ENCODE measurements at regions not wholly inside any gene's neighbourhood (a gene's known extent, or its start where the extent isn't known, plus 50 kb on each side); places are given as distances from the start of the nearest gene placed in this dataset.

DNA sequence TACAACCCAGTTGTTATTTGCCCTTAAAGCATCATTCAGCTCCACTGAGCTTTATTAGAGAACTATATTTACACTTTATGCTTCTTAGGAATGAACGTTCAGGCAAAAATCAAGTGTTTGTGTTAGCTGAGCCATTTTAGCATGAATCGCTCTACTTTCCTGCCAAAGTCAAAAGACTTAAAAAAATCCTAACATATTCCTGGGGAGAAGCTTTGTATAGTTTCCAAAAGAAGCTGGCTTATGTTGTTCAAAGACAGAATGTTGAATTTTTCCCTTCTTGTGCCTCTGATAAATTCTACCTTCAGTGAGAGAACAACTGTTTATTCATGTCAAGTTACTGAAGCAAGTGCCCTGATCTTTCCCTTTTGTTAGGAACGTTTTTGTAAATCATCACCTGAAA is 771.5 kb upstream of the HS3ST1 start:
- ChIA-PET POLR2A (ENCODE audit: unreplicated experiment) (no interaction called here), CTCF (no interaction called here)
- Histone ChIP-seq H3K4me1 (ENCODE audit: control insufficient read depth, insufficient read depth, low read length) (no peaks in the 10 kb centered on the region), H3K4me2 (ENCODE audit: low read depth, low read length) (no peak overlapping the region), H3K36me3 (ENCODE audit: control insufficient read depth, insufficient read depth, low read length) (no peaks in the 10 kb centered on the region), H3K9ac (ENCODE audit: low read depth, low read length) (no peak overlapping the region), H2AK9ac (replicated peaks; ENCODE audit: low read depth, low read length, poor library complexity) (no peak overlapping the region), H3K9me3 (ENCODE audit: control insufficient read depth, insufficient read depth, low read length) (peaks cover 8% of the 10 kb centered on the region), H3K79me1 (ENCODE audit: low read depth in 1 of 2, low read length in 2 of 2) (no peaks in the 10 kb centered on the region), H4K20me1 (ENCODE audit: insufficient read depth, low read length) (no peaks in the 10 kb centered on the region), H2AK5ac (ENCODE audit: low read depth, low read length) (no peak overlapping the region), H3K27me3 (ENCODE audit: control insufficient read depth, insufficient read depth, low read length) (no peaks in the 10 kb centered on the region), H3K4ac (ENCODE audit: low read depth, low read length) (no peak overlapping the region), H3K4me3 (ENCODE audit: insufficient read depth, low read depth, low read length) (no peak overlapping the region), H2BK20ac (ENCODE audit: low read depth, low read length) (no peak overlapping the region), H2BK15ac (ENCODE audit: low read depth, low read length) (no peak overlapping the region), H2AFZ (replicated peaks; ENCODE audit: low read length, poor library complexity) (no peak overlapping the region), H4K91ac (ENCODE audit: insufficient read depth, low read depth, low read length) (no peak overlapping the region), H3K56ac (ENCODE audit: extremely low read depth, insufficient read depth, low read length) (no peak overlapping the region), H3K18ac (ENCODE audit: low read depth, low read length) (no peak overlapping the region), H4K5ac (ENCODE audit: low read depth, low read length) (no peak overlapping the region), H3K14ac (replicated peaks; ENCODE audit: low read depth, low read length) (no peak overlapping the region), H2BK120ac (ENCODE audit: low read depth, low read length) (no peak overlapping the region), H3K9me1 (ENCODE audit: insufficient read depth, low read length) (no peaks in the 10 kb centered on the region), H3K23ac (ENCODE audit: low read depth, low read length) (no peak overlapping the region), H2BK5ac (ENCODE audit: low read depth, low read length, poor library complexity, severe bottlenecking) (no peak overlapping the region), H4K8ac (ENCODE audit: low read depth in 2 of 2, low read length in 2 of 2) (no peak overlapping the region), H3K27ac (ENCODE audit: insufficient read depth, low read length) (no peak overlapping the region)
- no CpG with 5 or more reads among the region's 3 CpGs for WGBS, 2 experiments (ENCODE audit: extremely low coverage in 2 of 2, insufficient read length in 1 of 2)
- dilution Hi-C loops (cut with HindIII; ENCODE audit: low sequenced_read_pairs, unreplicated experiment) = no loop called here
- DNase-seq (no peak), ATAC-seq (ENCODE audit: low read depth) (no peak)
- intact Hi-C loops (cut with micrococcal nuclease) = no loop called here
- TF ChIP-seq MXI1 (IDR thresholded peaks at IDR 0.05; ENCODE audit: borderline replicate concordance, low read depth, low read length) (no peak), CEBPB (IDR thresholded peaks at IDR 0.05; ENCODE audit: low read depth, low read length) (no peak), BHLHE40 (IDR thresholded peaks at IDR 0.05; ENCODE audit: low read depth, low read length) (no peak), POLR2A (IDR thresholded peaks at IDR 0.05; ENCODE audit: low read depth, low read length) (no peak), SMC3 (IDR thresholded peaks at IDR 0.05; ENCODE audit: low read depth, low read length) (no peak), RFX5 (IDR thresholded peaks at IDR 0.05; ENCODE audit: low read depth, low read length) (no peak), RCOR1 (IDR thresholded peaks at IDR 0.05; ENCODE audit: insufficient replicate concordance, low read length) (no peak), NFE2L2 (IDR thresholded peaks at IDR 0.05; ENCODE audit: low read depth, low read length) (no peak), MAZ (IDR thresholded peaks at IDR 0.05; ENCODE audit: borderline replicate concordance, low read depth, low read length) (no peak), MAFK (IDR thresholded peaks at IDR 0.05; ENCODE audit: low read depth, low read length) (no peak), RAD21 (IDR thresholded peaks at IDR 0.05; ENCODE audit: low read length) (no peak), CHD1 (IDR thresholded peaks at IDR 0.05; ENCODE audit: low read depth, low read length) (no peak)
- TF ChIP-seq, protein P1, sequence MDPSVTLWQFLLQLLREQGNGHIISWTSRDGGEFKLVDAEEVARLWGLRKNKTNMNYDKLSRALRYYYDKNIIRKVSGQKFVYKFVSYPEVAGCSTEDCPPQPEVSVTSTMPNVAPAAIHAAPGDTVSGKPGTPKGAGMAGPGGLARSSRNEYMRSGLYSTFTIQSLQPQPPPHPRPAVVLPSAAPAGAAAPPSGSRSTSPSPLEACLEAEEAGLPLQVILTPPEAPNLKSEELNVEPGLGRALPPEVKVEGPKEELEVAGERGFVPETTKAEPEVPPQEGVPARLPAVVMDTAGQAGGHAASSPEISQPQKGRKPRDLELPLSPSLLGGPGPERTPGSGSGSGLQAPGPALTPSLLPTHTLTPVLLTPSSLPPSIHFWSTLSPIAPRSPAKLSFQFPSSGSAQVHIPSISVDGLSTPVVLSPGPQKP (IDR thresholded peaks at IDR 0.05; ENCODE audit: borderline replicate concordance, low read depth, low read length) = no peak
- TF ChIP-seq, protein P2, sequence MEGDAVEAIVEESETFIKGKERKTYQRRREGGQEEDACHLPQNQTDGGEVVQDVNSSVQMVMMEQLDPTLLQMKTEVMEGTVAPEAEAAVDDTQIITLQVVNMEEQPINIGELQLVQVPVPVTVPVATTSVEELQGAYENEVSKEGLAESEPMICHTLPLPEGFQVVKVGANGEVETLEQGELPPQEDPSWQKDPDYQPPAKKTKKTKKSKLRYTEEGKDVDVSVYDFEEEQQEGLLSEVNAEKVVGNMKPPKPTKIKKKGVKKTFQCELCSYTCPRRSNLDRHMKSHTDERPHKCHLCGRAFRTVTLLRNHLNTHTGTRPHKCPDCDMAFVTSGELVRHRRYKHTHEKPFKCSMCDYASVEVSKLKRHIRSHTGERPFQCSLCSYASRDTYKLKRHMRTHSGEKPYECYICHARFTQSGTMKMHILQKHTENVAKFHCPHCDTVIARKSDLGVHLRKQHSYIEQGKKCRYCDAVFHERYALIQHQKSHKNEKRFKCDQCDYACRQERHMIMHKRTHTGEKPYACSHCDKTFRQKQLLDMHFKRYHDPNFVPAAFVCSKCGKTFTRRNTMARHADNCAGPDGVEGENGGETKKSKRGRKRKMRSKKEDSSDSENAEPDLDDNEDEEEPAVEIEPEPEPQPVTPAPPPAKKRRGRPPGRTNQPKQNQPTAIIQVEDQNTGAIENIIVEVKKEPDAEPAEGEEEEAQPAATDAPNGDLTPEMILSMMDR (conservative IDR thresholded peaks at IDR 0.05; ENCODE audit: low read depth, low read length) = no peak
- TF ChIP-seq, protein P3, sequence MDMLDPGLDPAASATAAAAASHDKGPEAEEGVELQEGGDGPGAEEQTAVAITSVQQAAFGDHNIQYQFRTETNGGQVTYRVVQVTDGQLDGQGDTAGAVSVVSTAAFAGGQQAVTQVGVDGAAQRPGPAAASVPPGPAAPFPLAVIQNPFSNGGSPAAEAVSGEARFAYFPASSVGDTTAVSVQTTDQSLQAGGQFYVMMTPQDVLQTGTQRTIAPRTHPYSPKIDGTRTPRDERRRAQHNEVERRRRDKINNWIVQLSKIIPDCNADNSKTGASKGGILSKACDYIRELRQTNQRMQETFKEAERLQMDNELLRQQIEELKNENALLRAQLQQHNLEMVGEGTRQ (IDR thresholded peaks at IDR 0.05; ENCODE audit: low read depth, low read length) = no peak
- in situ Hi-C loops (cut with MboI; ENCODE audit: low sequenced_read_pairs) = no loop called here
- BruUV-seq (replicated peaks) = no TSS peak
